ENCODE measurements at regions not wholly inside any gene's neighbourhood (a gene's known extent, or its start where the extent isn't known, plus 50 kb on each side); places are given as distances from the start of the nearest gene placed in this dataset.

DNA sequence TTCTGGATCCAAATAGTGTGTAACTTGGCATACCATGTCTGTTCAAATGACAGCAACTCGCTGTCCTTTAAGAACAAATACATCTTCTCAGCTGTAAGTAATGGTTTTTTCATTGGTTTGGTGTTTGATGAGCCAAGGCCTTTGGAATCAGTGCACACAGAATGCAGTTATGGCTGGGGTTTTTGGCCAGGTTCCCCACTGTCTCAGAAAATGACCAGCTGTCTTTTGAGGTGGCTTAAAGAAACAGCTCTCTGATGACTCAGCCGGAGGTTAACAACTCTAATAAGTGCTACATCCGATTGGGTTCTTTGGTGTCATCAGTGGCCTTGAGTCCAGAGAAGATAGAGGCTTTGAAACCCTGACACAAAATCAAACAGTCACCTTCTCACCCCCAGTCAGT lies 688.4 kb downstream of the REEP3 start:
- DNase-seq (ENCODE audit: low read depth), result no peak

DNA sequence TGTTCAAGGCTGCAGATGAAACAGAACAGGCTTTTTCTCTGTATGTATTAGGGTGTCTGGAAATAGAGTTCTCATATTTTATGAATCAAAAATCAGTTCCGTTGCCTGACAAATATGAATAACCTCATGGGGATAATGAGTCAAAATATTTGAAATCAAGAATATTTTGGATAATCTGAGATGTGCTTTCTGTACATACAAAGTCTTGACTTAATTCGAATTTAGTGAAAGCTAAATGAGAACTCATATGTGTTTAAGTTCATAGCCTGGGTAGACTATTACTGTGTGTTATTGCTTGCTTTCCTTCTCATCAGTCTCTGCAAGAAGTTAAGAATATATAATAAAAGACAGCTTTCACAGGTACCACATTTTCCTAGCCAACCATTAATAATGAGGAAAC lies 689.0 kb downstream of the REEP3 start:
- no peak for DNase-seq (ENCODE audit: low read depth)

DNA sequence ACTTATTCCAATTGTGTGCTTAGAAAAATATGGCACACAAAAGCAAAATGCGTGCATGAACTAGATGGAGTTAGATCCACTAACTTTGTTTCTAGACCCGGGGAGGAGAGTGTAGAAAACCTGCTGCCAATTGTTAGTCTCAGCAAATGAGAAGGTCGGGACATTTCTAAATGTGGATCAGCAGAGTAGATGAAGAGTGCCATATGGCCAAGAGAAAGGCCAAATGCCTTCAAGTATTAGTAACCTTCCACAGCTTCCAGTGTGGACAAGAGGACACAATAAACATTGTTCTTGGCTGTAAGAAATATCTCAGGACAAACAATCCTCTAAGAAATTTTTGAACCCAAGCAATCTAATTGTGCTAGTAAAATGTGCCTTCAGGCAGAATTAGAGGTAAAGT lies 690.3 kb downstream of the REEP3 start:
- DNase-seq (ENCODE audit: low read depth), result no peak

DNA sequence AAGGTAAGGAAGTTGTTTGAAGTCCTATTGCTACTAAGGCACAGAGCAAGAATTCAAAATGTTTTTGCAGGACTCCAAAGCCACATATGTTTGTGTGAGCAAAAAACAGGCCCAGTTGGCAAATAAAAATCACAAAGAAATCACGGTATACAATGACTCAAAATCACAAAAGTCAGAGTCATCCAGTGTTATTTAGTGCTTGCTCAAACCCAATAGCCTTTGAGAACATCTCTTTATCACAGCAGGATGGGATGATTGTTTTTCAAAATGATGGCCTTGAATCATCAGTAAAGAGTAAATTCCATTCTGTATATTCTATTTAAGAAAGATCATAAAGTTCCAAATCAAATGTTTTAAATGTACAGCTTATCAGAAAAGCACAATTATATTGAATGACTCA lies 693.9 kb downstream of the REEP3 start:
- DNase-seq (ENCODE audit: low read depth), result no peak

DNA sequence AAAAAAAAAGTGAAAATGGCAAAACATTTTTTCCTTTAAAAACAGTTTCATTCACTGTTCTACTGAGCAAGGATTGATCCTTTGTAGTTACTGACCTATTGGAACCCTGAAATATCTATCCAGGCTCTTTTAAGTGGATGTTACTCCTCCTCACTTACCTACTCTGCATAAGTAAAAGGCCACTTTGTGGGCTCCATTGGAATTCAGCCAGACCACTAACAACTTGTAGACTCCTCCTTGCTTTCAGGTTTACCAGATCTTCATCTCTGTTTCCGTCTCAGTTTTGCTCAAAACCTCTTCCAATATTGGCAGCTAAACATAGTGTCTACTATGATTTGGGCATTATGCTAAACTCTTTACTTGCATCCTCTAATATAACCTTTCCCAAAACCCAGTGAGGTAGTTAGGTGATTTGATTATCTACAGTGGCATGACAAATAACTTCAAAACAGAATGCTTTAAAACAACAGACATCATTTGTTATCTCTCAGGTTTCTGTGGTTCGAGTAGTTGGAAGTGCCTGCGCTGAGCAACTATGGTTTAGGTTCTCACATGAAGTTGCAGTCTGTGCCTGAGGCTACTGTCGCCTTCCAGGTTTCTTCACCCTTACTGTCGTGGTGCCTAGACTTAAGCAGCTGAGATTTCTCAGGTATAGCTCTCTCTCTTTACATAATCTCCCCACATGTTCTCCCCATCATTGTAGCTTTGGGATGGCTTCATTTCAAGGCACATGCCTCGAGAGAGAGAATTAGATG lies 698.2 kb downstream of the REEP3 start:
- no peak for DNase-seq (ENCODE audit: low read depth)

DNA sequence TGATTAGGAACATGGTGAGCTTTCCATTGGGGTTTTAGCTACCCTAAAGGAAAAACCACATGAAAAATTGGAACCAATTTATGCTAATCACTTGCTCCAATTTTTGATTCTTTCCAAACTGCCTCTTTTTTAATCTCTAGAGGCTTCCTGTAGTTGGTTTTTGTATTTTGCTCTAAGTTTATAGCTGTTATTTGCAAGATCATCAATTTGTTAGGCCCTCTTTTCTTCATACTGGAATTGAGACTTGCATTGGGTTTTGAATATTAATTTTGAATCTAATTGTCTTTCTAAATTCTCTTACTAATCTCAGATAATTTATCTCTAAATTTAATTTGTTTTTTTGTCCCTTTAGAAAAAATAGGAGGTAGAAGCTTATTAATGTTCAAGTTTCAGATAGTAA lies 713.3 kb downstream of the REEP3 start:
- no peak for DNase-seq (ENCODE audit: low read depth)

DNA sequence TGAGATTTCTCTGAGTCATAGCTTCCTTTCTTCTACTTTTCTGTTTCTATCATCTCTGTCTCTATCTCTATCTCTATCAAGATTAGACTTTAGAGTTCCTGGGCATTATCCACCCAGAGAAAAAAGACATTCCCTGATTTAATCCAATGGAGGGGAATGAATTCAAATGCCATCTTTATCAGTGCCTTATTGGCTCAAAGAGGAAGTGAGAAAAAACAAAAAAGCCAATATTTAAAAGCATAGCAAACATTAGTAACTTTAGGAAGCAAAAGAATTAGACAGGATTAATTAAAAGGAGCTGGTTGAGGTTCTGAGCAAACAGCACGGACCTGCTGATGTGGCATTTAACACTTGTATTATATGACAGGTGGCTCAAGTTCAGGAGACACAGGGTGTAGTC lies 736.5 kb downstream of the REEP3 start:
- DNase-seq (ENCODE audit: low read depth), result no peak

DNA sequence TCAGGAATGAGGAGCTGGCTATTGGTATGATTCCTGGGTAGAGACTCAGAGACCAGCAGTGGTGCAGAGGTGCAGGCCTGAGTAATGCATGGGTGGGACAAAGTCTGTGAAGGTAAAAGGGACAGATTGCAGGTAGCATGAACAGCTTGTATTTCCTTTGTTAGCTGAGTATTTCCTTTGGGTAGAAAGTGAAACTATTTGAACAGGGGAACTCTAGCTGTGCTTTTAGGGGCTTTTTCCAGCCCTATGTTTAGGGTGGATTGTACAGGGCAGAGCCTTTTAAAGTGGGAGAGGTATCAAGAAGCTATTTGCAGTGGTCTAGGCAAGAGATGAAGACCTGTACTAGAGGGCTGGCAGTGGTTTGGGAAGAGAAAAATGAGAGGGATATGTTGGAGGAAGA lies 739.9 kb downstream of the REEP3 start:
- no peak for DNase-seq (ENCODE audit: low read depth)

DNA sequence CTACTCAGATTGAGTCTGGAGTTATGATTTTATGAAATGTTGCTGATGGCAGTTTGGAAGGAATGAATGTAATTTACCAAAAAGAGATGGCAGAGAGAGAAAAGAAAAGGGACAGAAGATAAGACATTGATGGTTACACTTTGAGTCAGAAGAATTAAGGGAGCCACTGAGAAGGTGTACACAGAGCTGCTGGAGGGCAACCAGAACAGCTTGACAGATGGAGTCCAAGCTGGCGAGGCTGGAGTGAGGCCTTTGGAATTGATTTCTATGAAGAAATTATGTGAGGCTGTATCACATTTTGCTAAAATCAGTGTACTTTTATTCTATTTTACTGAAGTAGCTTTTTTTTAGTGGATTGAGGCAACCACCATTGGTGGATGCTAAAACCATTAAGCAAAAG lies 740.5 kb downstream of the REEP3 start:
- no peak for DNase-seq (ENCODE audit: low read depth)

DNA sequence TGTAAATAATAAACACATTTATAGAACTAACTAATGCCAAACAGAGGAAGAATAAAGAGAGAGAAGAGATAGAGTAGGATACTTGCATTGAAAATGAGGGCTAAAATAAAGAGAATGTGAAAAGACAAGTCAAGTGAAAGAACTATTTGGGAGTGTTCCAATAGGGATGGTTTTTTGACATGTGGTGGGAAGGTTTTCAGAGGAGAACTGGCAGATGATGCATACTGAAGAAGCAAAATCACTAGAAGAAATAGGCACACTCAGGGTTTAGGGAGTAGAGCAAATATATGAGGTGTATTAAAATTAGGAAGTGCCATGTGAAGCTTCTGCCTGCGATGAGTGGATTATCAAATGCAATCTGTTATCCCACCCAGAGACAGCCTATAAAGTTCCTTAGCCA lies 744.8 kb downstream of the REEP3 start:
- no peak for DNase-seq (ENCODE audit: low read depth)

DNA sequence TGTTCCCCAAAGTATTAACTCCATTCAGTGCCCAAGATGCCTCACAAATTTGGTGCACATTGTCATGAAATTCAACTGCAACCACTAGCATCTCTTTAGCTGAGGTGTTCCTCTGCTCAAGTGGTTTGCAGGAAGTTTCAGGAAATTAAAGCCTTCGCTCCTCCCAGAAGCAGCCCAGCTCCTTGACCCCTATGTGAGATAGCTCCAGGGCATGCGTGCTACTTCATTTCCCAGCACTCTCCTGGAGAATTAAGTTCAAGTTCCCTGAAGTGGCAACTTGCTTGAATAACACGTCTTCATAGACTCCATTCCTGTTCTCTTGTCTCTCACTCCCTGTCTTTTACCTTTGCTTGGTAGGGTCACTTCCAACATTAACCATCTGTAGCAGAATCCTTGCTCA lies 750.3 kb downstream of the REEP3 start:
- DNase-seq (ENCODE audit: low read depth), result no peak

DNA sequence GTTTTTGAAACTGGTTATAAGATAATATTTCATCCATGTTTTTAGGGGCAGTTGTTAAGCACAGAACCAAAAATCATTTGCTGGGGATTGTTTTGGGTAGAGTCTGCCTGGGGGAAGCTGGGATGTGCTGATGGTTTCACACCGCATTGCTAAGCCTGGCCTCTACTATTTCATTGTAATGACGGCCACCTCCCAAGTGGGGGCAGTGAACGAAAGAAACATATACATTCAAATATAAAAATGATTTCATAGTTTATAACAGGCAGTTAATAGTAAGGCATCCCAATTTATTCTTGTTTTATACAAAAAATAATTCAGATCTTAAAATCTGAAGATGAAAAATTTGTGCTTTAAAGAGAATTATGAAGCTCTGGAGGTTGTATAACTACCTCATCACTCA lies 750.8 kb downstream of the REEP3 start:
- DNase-seq (ENCODE audit: low read depth), result no peak

DNA sequence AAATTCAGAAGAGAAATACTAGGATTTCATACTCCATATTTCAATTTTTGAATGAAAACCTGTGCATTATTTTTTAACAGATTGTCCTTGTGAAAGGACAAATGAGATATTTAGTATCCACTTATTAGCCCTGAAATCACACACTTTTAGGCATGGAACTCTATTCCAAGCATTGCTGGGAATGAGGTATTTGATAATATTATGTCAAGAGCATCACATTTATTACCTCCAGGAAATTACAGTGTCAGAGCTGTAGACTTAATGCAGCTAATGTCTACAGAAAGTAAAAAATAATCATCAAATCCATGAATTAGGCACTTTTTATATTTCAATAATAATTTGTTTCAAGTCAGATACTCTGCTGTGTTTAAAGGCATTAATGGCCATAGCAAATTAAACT lies 753.8 kb downstream of the REEP3 start:
- DNase-seq (ENCODE audit: low read depth), result no peak

DNA sequence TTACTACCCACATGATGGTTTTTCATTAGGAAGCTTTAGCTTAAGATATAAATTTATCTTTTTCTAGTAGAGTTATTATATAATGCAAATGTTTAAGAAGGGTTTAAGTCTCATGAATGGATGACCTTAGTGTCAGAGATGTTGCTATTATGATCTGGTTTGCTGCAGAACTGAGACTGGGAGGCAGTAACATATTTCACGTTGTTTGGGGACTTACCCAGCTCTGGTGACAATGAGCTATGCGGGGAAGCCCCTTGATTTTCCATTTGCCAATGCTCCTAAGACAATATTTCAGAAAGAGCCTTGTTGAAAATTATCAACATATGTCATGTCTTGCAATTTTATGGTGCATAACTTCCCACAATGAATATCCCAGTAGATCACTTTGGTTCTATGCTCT lies 754.6 kb downstream of the REEP3 start:
- no peak for DNase-seq (ENCODE audit: low read depth)

DNA sequence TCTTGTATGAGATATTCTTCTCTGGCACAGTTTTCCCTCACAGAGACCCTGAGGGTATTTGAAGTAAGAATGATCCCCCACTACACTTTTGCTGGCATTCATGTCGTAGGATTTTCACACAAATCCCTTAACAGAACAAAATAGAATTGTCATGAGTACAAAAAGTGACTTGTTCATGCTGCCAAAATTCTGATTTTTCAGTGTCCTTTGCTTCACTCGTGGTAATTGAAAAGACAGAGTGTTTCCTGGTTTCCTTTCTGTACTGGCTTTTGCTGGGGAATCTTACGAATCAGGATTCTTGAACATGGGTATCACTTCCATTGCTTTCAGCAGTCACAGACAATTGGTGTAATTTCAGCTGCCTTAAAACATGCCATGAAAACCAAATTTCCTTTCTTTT lies 756.3 kb downstream of the REEP3 start:
- DNase-seq (ENCODE audit: low read depth), result no peak

DNA sequence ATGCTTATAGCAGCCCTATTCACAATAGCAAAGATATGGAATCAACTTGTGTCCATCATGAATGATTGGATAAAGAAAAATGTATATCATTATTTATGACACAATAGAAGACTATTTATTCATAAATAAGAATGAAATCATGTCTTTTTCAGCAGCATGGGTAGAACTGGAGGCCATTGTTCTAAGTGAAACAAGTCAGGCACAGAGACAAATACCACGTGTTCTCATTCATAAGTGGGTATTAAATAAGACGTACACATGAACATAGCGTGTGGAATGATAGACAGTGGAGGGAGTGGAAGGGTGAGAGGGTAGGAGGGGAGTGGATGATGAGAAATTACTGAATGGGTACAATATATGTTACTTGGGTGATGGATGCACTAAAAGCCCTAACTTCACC lies 762.4 kb downstream of the REEP3 start:
- no peak for DNase-seq (ENCODE audit: low read depth)

DNA sequence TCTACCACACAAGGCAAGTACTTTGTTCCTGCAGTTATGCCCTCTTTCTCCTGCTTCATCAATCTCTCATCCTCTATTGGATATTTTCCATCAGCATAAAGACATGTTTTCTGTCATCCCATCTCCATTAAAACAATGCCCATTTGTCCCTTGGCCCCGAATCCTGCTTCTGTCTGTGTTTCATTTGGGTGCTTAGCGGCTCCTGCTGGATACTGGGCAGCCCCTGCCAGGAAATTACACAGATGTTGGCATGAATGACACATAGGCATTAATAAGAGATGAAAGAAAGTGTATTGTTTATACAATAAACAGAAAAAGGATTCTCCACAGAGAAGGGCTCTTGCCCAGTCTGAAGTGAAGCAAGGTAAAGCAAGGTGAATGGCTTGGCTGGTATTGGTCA lies 765.3 kb downstream of the REEP3 start:
- no peak for DNase-seq (ENCODE audit: low read depth)

DNA sequence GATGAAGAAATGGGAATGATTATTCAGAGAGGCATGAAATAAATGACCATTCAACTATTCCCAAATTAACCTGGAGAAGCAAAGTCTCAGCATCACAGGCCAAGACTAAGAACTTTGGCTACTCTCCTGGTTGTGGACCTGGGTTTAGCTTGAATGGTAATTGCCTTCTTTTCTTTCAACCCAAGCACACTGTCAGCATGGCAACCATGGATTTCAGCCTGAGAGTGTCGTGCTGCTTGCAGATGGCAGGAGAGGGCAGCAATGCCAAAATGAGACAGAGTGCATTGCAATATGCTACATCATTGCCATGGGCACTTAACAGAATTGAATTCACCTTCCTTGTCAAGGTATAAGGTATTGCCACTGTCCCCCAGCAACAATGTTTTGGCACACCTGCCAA lies 767.2 kb downstream of the REEP3 start:
- DNase-seq (ENCODE audit: low read depth), result no peak

DNA sequence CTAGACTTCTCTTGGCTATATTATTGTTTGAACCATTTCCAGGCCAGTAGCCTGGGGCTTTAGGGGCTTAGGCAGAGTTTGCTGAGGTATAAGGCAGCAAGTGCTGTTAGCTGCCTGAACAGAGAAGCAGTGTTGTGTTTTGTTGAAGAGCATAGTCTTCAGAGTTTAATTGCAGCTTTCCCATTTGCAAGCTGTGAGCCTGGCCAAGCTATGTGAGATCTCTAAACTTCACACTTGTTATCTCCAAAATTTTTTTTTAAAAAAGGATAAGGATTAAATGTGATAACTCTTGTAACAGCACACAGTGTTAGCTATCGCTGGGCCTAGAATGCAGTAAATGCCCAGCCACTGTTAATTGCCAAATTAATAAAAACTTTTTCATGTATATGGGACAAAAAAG lies 782.4 kb downstream of the REEP3 start:
- no peak for DNase-seq (ENCODE audit: low read depth)

DNA sequence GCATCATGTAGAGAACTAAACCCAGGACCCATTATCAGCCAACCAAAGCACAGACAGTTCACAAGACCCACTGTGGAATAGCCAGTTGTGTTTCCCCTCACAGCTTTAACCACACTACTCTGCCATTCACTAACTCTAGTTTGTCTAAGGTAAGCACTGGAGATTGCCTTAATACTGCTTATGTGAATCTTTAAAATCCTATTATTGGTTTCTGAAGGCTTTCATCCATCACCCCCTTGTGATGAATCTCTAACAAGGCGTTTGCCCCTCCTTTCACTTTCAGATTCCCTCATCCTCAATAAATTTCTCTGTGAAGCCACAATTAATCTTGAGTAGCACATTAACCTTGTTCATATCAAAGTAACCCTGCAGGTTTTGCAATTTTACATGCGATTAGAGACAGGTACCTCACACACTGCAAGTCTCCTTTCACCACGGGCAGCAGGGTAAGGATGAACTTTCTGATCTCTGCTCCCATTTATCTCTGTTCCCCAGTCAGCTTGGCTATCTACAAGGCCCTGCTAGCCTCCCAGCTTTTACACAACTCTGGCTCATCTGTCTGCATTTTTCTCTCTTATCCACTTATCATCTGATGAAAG lies 785.6 kb downstream of the REEP3 start:
- DNase-seq (ENCODE audit: low read depth), result no peak

DNA sequence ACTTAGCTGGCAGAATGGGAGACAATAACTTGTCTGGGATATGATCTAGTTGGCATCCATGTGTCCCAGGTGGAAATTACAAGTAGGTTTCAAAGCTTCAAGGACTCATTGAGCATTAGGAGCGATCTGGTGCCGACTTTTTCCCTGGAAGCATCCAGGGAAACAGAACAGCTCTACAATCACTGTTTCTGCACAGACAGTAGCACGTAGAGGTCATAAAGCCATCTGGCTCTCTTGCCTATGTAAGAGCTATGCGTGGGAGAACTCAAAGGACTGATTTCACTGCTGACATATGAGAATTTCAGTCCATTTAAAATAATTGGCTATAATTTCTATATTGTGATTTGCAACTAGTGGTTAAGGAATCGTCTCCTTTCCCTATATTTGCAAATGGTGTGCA lies 791.7 kb downstream of the REEP3 start:
- DNase-seq (ENCODE audit: low read depth), result no peak

DNA sequence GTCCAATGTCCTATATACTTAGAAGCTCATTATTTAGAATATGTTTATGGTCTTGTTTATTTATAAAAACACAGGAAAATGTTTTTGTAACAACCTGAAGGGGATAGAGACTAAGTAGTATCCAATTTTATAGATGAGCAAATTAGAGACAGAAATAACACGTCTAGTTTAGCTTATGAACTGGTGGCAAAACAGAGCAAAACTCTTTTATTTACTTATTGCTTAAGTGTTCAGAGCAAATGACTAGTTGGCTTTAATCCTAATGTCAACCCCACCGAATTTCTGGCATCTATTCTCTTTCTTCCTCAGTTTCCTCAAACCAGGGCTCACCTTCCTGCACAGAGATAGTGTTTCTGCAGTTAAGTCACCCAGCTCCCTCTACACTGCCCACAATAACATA lies 792.8 kb downstream of the REEP3 start:
- no peak for DNase-seq (ENCODE audit: low read depth)

DNA sequence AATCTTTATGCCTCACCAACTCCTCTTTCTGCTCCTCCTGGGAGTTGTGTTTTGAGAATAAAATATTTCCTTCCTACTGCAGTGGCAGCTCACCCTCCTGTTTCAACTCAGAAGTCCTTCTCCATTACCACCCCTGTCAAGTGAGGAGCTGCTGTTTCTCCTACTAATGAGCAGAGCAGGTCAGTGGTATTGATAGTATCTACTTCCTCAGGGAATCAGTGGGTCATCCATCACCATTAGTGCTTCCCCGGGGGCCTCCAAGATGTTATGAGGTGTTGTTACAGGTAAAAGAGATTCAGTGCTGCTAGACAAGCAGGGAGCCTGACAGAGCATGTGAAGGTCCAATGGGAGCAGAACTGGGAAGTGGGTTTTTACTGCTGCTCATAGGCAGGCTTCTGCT lies 795.2 kb downstream of the REEP3 start:
- no peak for DNase-seq (ENCODE audit: low read depth)

DNA sequence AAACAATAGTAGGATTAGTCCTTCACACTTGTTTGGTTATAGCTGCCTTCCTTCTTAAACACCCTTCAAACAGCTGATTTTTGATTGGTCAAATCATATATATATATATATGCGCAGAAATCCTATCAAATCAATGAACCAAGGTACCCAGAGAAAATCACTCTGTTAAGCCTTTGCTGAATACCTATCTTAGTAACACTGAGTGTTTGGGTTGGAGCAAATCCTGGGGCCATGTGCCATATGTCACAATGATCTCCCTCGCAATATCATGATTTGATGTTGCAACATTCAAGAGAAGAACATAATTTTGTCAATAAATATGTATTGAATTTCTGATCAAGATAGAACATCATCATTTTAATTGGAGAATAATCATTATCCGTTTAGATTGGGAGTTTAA lies 795.6 kb downstream of the REEP3 start:
- no peak for DNase-seq (ENCODE audit: low read depth)
